Smooth muscle cell (in vitro differentiated cells): ENCODE measurements at regions not wholly inside any gene's neighbourhood (a gene's known extent, or its start where the extent isn't known, plus 50 kb on each side); places are given as distances from the start of the nearest gene placed in this dataset.
A peak's percentile ranks its signal among the peaks of the same experiment; 100 is the strongest.

Experiments used
- DNase-seq: peaks from one replicate; lab custom pipeline; 2025; ENCODE audit not compliant: unreplicated experiment; lab: John Stamatoyannopoulos, UW
- H2AFZ ChIP-seq: fragments of 200-600 bp; sonication (generic); 2 replicates; pipeline ENCODE4 v1.6.0; 2016; ENCODE audit warnings: antibody characterized with exemption, low read depth, mild to moderate bottlenecking
- H3F3A ChIP-seq: fragments of 200-600 bp; sonication (generic); 2 replicates; pipeline ENCODE4 v1.6.0; 2017; ENCODE audit warnings: antibody characterized with exemption, low read depth
- H3K27ac ChIP-seq: fragments of 200-600 bp; sonication (generic); 2 replicates; pipeline ENCODE4 v1.5.1; 2016; ENCODE audit warnings: low read depth, mild to moderate bottlenecking
- H3K27me3 ChIP-seq: fragments of 200-600 bp; sonication (generic); 2 replicates; pipeline ENCODE4 v1.6.1; 2016; ENCODE audit warnings: low read depth, mild to moderate bottlenecking
- H3K36me3 ChIP-seq: fragments of 200-600 bp; sonication (generic); 2 replicates; pipeline ENCODE4 v1.5.1; 2016; ENCODE audit warnings: low read depth
- H3K4me1 ChIP-seq: fragments of 200-600 bp; sonication (generic); 2 replicates; pipeline ENCODE4 v1.5.1; 2016; ENCODE audit warnings: low read depth
- H3K4me2 ChIP-seq: fragments of 200-600 bp; sonication (generic); 2 replicates; pipeline ENCODE4 v1.6.0; 2016; ENCODE audit warnings: mild to moderate bottlenecking
- H3K4me3 ChIP-seq: fragments of 200-600 bp; sonication (generic); 2 replicates; pipeline ENCODE4 v1.5.1; 2016; ENCODE audit warnings: mild to moderate bottlenecking
- H3K79me2 ChIP-seq: fragments of 200-600 bp; sonication (generic); 2 replicates; pipeline ENCODE4 v1.6.0; 2016; ENCODE audit warnings: low read depth, mild to moderate bottlenecking
- H3K9ac ChIP-seq: fragments of 200-600 bp; sonication (generic); 2 replicates; pipeline ENCODE4 v1.6.0; 2016; ENCODE audit warnings: low read depth
- H3K9me3 ChIP-seq: fragments of 200-600 bp; sonication (generic); replicated peaks from 2 replicates; pipeline ENCODE4 v1.5.1; 2016; ENCODE audit warnings: low read depth
- H4K20me1 ChIP-seq: fragments of 200-600 bp; sonication (generic); 2 replicates; pipeline ENCODE4 v1.6.0; 2016; ENCODE audit warnings: low read depth
- WGBS: methylation state at CpG from one replicate; pipeline ENCODE4 v1.1.7; 2016; ENCODE audit warnings: low lambda C conversion rate; 5-methylcytosine and 5-hydroxymethylcytosine counted together
- TF ChIP-seq, protein P1 (sequence below): fragments of 200-600 bp; sonication (generic); IDR thresholded peaks from 2 replicates; pipeline ENCODE4 v1.5.1; 2017; ENCODE audit warnings: borderline replicate concordance, mild to moderate bottlenecking, antibody characterized with exemption; ENCODE audit not compliant: insufficient read depth, poor library complexity, severe bottlenecking

DNA sequence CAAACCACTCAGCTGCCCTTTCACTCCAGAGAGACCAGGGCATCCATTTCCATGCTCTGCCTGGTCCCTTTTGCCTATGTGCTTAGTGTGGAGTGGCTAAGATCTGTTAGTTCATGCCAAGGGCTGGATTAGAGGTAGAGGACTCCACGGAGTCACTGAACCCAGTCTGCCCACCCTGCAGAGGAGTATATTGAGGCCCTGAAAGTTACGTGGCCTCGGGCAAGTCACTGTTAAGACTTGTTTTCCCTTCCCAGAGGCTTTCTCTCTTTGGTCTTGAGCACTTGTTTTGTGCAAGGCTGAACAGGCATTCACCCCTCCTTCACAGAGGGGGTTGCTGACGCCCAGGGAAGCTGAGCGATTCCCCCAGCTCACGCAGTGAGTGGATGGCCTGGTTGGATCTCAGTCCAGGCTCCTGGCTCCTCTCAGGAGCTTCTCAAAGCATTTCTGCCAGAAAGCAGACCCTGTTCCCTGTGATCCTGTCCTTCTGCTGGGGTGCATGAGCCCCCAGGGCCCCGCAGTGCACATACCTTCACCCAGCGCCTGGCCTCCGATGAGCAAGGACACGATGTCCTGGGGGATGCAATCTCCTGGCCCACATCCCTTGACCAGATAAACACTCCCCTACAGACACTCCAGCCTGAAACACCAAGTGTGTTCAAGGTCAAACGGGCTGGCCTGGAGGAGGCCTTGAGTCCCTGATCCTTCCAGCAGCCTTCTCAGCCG, 153.4 kb upstream of the GSE1 start:
- peaks cover 97% of the 10 kb centered on the region for H4K20me1 ChIP-seq
- no peaks in the 10 kb centered on the region for H3F3A ChIP-seq
- no peaks in the 10 kb centered on the region for H3K9me3 ChIP-seq
- peaks cover 37% of the 10 kb centered on the region for H3K4me1 ChIP-seq
- H2AFZ ChIP-seq = no peak overlapping the region
- H3K36me3 ChIP-seq = no peaks in the 10 kb centered on the region
- 82% methylated on average over 12 of the region's 12 CpGs for WGBS
- no peak overlapping the region for H3K4me3 ChIP-seq
- no peaks in the 10 kb centered on the region for H3K27me3 ChIP-seq
- TF ChIP-seq, protein P1, sequence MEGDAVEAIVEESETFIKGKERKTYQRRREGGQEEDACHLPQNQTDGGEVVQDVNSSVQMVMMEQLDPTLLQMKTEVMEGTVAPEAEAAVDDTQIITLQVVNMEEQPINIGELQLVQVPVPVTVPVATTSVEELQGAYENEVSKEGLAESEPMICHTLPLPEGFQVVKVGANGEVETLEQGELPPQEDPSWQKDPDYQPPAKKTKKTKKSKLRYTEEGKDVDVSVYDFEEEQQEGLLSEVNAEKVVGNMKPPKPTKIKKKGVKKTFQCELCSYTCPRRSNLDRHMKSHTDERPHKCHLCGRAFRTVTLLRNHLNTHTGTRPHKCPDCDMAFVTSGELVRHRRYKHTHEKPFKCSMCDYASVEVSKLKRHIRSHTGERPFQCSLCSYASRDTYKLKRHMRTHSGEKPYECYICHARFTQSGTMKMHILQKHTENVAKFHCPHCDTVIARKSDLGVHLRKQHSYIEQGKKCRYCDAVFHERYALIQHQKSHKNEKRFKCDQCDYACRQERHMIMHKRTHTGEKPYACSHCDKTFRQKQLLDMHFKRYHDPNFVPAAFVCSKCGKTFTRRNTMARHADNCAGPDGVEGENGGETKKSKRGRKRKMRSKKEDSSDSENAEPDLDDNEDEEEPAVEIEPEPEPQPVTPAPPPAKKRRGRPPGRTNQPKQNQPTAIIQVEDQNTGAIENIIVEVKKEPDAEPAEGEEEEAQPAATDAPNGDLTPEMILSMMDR = no peak
- no peak overlapping the region for H3K9ac ChIP-seq
- no peak overlapping the region for H3K27ac ChIP-seq
- no peak overlapping the region for H3K4me2 ChIP-seq
- H3K79me2 ChIP-seq = no peaks in the 10 kb centered on the region
- DNase-seq = no peak

DNA sequence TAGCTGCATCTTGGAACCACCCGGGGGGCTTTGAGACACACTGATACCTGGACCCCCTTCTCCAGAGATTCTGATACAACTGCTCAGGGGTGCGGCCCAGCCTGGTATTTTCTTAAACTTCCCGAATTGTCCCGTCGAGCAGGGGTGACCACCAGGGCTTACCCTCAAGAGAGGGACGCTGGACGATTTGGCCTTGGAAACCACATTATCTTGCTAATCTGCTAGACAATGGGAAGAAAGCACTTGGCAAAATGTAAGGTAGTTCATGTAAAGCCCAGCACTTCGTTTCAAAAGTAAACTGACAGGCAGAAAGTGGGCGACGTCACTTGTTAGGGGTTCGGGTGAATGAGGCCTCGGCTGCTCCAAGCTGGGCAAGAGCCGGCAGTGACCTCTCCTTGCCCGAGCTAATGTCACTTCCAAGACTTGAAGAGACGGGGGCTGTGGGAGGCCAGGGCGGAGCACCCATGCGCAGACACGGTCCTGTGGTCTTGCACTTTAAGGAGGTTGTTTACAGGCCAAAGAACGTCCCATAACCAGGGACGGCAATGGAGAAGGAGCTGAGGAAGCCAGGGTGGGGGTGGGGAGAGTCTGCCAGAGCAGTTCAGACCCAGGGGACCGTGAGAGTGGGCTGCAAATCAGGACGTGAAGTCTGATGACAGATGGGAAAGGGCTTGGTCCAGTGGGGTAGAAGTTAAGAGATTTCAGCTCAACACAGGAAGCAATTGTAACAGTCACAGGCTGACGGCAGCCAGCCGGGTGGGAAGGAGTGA, 152.7 kb upstream of the GSE1 start:
- no peak overlapping the region for H3K9ac ChIP-seq
- no peaks in the 10 kb centered on the region for H3K27me3 ChIP-seq
- no peaks in the 10 kb centered on the region for H3F3A ChIP-seq
- no peak overlapping the region for H2AFZ ChIP-seq
- no peaks in the 10 kb centered on the region for H3K9me3 ChIP-seq
- WGBS = 47% methylated on average over 22 of the region's 24 CpGs
- TF ChIP-seq, protein P1 = no peak
- H3K27ac ChIP-seq = no peak overlapping the region
- no peaks in the 10 kb centered on the region for H3K36me3 ChIP-seq
- H3K4me1 ChIP-seq = peaks cover 37% of the 10 kb centered on the region
- no peaks in the 10 kb centered on the region for H3K79me2 ChIP-seq
- H4K20me1 ChIP-seq = peaks cover 97% of the 10 kb centered on the region
- H3K4me3 ChIP-seq = no peak overlapping the region
- DNase-seq = no peak
- no peak overlapping the region for H3K4me2 ChIP-seq

DNA sequence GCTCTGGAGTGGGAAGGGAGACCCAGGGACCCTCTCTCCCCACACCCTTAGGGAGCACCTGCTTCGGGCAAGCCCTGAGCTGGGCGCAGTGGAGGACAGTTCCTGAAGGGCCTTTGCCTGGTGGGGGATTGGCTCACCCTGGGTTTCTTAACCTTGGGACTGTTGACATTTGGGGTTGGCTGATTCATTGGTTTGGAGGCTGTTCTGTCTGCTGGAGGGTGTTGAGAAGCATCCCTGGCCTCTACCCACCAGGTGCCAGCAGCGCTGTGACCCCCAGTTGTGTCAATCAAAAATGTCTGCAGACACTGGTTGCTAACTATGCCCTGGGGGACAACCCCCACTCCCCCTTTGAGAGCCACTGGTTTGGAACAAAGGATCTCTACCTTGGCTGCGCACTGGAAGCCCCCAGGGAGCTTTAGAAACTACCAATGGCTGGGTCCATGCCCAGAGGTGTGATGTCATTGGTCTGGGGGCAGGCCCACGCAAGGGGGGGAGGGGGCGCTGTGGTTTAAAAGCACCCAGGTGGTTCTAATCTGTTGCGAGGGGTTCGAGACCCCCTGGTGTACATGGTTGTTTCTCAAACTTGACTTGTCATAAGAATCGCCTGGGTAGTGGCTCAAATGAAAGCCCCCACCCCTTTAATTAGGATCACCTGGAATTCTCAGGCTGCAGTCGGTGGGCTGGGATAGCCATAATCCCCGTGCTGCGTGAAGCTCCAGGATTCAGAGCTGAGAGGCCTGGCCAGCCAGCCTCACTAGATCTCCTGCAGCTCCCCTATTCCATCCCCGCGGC, 151.9 kb upstream of the GSE1 start:
- H3K4me2 ChIP-seq = peak overlapping the region; percentile 94

More for the DNA sequence above, 151.9 kb upstream of the GSE1 start:
- TF ChIP-seq, protein P1 = no peak
- Histone ChIP-seq H3K79me2 (no peaks in the 10 kb centered on the region), H3K27me3 (no peaks in the 10 kb centered on the region), H3K9ac (no peak overlapping the region), H4K20me1 (peaks cover 97% of the 10 kb centered on the region), H2AFZ (no peak overlapping the region), H3K4me3 (peak overlapping the region; percentile 54), H3K36me3 (no peaks in the 10 kb centered on the region), H3K9me3 (no peaks in the 10 kb centered on the region), H3K27ac (no peak overlapping the region), H3K4me1 (peaks cover 37% of the 10 kb centered on the region), H3F3A (no peaks in the 10 kb centered on the region)
- 25% methylated on average over 14 of the region's 14 CpGs for WGBS
- DNase-seq = no peak
